Psoas muscle (tissue), 7 donors: ENCODE measurements at regions not wholly inside any gene's neighbourhood (a gene's known extent, or its start where the extent isn't known, plus 50 kb on each side); places are given as distances from the start of the nearest gene placed in this dataset.

Experiments
- ATAC-seq, 4 donors: fragments of 200-7000 bp; cut with Tn5 transposase; one replicate each; pipeline ENCODE4 v1.9.1; 2020; ENCODE audit warnings: moderate library complexity in 3 of 4, mild to moderate bottlenecking in 2 of 4
- DNase-seq, 2 donors: peaks; one replicate each; pipeline ENCODE4 v3.0.0-alpha.2; 2020
- H3K27ac ChIP-seq: fragments of 200-600 bp; one replicate; pipeline ENCODE4 v1.8.0; 2022
- H3K27me3 ChIP-seq, 3 donors: fragments of 200-600 bp in 1 of 3; one replicate each; pipeline versions ENCODE4 v1.6.1 to v1.8.0; 2013 to 2022; ENCODE audit warnings: low read length in 2 of 3, mild to moderate bottlenecking in 2 of 3, moderate library complexity in 1 of 3; ENCODE audit not compliant: insufficient read depth in 3 of 3
- H3K36me3 ChIP-seq, 2 donors: fragments of 200-600 bp in 1 of 2; one replicate each; pipeline versions ENCODE4 v1.6.1 to v1.8.0; 2013 to 2022; ENCODE audit warnings: low read depth in 1 of 2, mild to moderate bottlenecking in 1 of 2, moderate library complexity in 1 of 2; ENCODE audit not compliant: insufficient read depth in 1 of 2
- H3K4me1 ChIP-seq: fragments of 200-600 bp; one replicate; pipeline ENCODE4 v1.8.0; 2022
- H3K4me3 ChIP-seq: fragments of 200-600 bp; one replicate; pipeline ENCODE4 v1.8.0; 2022; ENCODE audit warnings: mild to moderate bottlenecking
- H3K9me3 ChIP-seq: fragments of 200-600 bp; one replicate; pipeline ENCODE4 v1.8.0; 2022
- CTCF ChIP-seq: fragments of 200-600 bp; IDR thresholded peaks from one replicate; pipeline ENCODE4 v1.8.0; 2022; ENCODE audit warnings: antibody characterized with exemption
- WGBS, 3 donors: extraction: QIAGEN DNeasy Blood & Tissue Kit; methylation state at CpG; one replicate each; pipeline versions ENCODE4 v1.1.6 to v1.1.7; 2013; 5-methylcytosine and 5-hydroxymethylcytosine counted together
- intact Hi-C, 2 donors: fragments of 100-400 bp; cut with DNase I; formaldehyde crosslinking; loops; one replicate each; pipeline versions ENCODE4 v1.11.0 to v1.14.2; 2022
- donor health status: healthy with polysubstance abuse.
- donor health status: DM: no; HTN: no; CAD: no; lungs with moderate emphysema.
- donor health status: Bipolar disorder and iron deficiency.
- donor health status: healthy.
- donor health status: DM: yes; HTN: yes; CAD: no.
- donor health status: DM: no; HTN: no; CAD: no.
- donor health status: DM: yes; HTN: yes; CAD: no.

- H3K4me3 ChIP-seq, result no peak overlapping the region
- no peak overlapping the region for H3K27ac ChIP-seq
- no peaks in the 10 kb centered on the region for H3K4me1 ChIP-seq
- ATAC-seq, result no peak
- no peaks in the 10 kb centered on the region for H3K9me3 ChIP-seq
- TF ChIP-seq CTCF, result no peak
- no peaks in the 10 kb centered on the region for H3K27me3 ChIP-seq
- intact Hi-C loops, result no loop called here
- WGBS, 3 donors, result 49 to 56% (median 56%) methylated on average over 2 of the region's 2 CpGs
- no peaks in the 10 kb centered on the region for H3K36me3 ChIP-seq
- DNase-seq, result no peak
Measured at GRCh38 chr10:120727001-120727400, 124.2 kb upstream of the WDR11 start.

DNA sequence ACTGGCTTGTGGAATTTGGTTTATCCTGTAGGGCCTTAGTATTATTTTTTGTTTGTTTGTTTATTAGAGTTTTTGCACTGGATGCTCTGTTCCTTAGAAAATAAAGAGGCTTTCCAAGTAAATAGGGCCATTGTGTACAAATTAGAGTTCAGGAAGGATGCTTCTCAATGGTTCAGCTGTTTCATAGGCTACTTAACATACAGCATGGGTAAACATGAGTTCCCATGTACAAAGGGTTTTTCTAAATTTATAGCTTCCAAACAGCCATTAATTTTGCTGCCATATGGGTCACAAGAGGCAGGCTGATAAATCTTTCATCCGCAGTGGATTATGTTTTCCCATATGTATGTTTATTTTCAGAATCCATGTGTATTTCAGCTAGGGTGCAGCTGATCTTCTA lies 121.6 kb upstream of the WDR11 start:
- Histone ChIP-seq H3K27me3 (no peaks in the 10 kb centered on the region), H3K27ac (no peak overlapping the region), H3K9me3 (no peaks in the 10 kb centered on the region), H3K36me3 (no peaks in the 10 kb centered on the region), H3K4me1 (no peaks in the 10 kb centered on the region), H3K4me3 (no peak overlapping the region)
- DNase-seq, result no peak
- intact Hi-C loops, result no loop called here
- WGBS, 3 donors, result 30 to 59% (median 42%) methylated on average over 1 of the region's 1 CpG
- no peak for ATAC-seq
- TF ChIP-seq CTCF, result no peak

GRCh38 chr10:120732067-120732466 lies 119.1 kb upstream of the WDR11 start:
- no peak for ATAC-seq
- no peak for DNase-seq
- no peak for TF ChIP-seq CTCF
- H3K4me1 ChIP-seq, result no peaks in the 10 kb centered on the region
- no peak overlapping the region for H3K4me3 ChIP-seq
- no peak overlapping the region for H3K27ac ChIP-seq
- no peaks in the 10 kb centered on the region for H3K9me3 ChIP-seq
- WGBS, 3 donors, result 77 to 89% (median 82%) methylated on average over 1 of the region's 1 CpG
- no peaks in the 10 kb centered on the region for H3K27me3 ChIP-seq
- intact Hi-C loops, result no loop called here
- H3K36me3 ChIP-seq, result no peaks in the 10 kb centered on the region

GRCh38 chr10:120732643-120733313 lies 118.4 kb upstream of the WDR11 start:
- no peaks in the 10 kb centered on the region for H3K9me3 ChIP-seq
- no peak for TF ChIP-seq CTCF
- H3K27me3 ChIP-seq, result no peaks in the 10 kb centered on the region
- H3K27ac ChIP-seq, result no peak overlapping the region
- no peaks in the 10 kb centered on the region for H3K36me3 ChIP-seq
- no peaks in the 10 kb centered on the region for H3K4me1 ChIP-seq
- DNase-seq, result no peak
- 90 to 92% (median 91%) methylated on average over 4 of the region's 4 CpGs for WGBS, 3 donors
- H3K4me3 ChIP-seq, result no peak overlapping the region
- intact Hi-C loops, result no loop called here
- ATAC-seq, result no peak

DNA sequence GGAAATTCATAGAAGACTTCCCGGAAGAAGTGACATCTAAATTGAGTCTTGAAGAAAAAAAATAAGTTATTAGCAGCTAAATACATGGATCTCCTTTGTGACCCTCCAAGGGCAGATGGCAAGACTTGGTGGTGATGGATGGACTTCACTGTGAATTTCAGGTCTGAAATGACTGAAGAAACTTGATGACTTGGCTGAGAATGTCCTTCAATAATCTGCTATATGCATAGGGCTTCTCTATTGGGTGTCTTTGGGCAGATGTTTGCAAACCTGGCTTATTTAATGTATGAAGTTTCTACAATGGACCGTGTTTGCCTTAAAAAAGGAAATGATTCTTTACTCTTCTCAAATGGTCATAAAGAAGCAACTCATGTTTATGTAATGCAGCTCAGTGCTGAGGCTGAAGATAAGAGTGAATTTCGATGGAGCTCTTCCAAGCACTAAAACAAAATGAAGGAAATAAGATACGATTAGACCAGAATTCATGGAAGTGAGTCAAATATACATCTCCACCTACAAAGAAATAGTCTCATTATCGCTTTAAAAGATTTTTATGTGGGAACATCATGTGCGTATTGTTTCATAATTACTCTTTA lies 116.6 kb upstream of the WDR11 start:
- Histone ChIP-seq H3K4me1 (no peaks in the 10 kb centered on the region), H3K9me3 (no peaks in the 10 kb centered on the region), H3K27ac (no peak overlapping the region), H3K27me3 (no peaks in the 10 kb centered on the region), H3K4me3 (no peak overlapping the region), H3K36me3 (no peaks in the 10 kb centered on the region)
- no peak for TF ChIP-seq CTCF
- intact Hi-C loops, result no loop called here
- no peak for DNase-seq
- 78 to 83% (median 82%) methylated on average over 6 of the region's 6 CpGs for WGBS, 3 donors
- ATAC-seq, result no peak
